GM06990 (cell line): ENCODE measurements at regions not wholly inside any gene's neighbourhood (a gene's known extent, or its start where the extent isn't known, plus 50 kb on each side); places are given as distances from the start of the nearest gene placed in this dataset.
"Not testable (repeated sequence)": the region's sequence is repeated elsewhere in the genome, so short reads cannot be mapped to it uniquely, and the experiment has no call there.

Experiments
- DNase-seq: peaks from one replicate; pipeline ENCODE4 v3.0.0-alpha.2; 2011; ENCODE audit not compliant: insufficient read length; ENCODE audit errors: extremely low read depth
- H3K27me3 ChIP-seq: replicated peaks from 2 replicates; pipeline ENCODE4 v1.6.0; 2011; ENCODE audit warnings: low read length; ENCODE audit not compliant: control insufficient read depth, insufficient read depth
- H3K36me3 ChIP-seq: 2 replicates; pipeline ENCODE4 v1.5.1; 2011; ENCODE audit warnings: low read length; ENCODE audit not compliant: control insufficient read depth, insufficient read depth
- H3K4me3 ChIP-seq: replicated peaks from 2 replicates; pipeline ENCODE4 v1.5.1; 2011; ENCODE audit warnings: low read depth, mild to moderate bottlenecking, control low read depth, low read length
- CTCF ChIP-seq: IDR thresholded peaks from 2 replicates; pipeline ENCODE4 v1.5.1; 2011; ENCODE audit warnings: low read length, control low read depth, mild to moderate bottlenecking, inconsistent platforms; ENCODE audit not compliant: insufficient read depth, poor library complexity, severe bottlenecking

GRCh38 chr10:9045311-9045710 is 990.8 kb downstream of the GATA3 start:
- H3K36me3 ChIP-seq, result no peaks in the 10 kb centered on the region
- H3K27me3 ChIP-seq, result no peaks in the 10 kb centered on the region
- DNase-seq, result no peak
- no peak for TF ChIP-seq CTCF
- H3K4me3 ChIP-seq, result no peak overlapping the region

GRCh38 chr10:9051328-9051974 is 997.0 kb downstream of the GATA3 start:
- no peak for DNase-seq
- no peak overlapping the region for H3K4me3 ChIP-seq
- H3K36me3 ChIP-seq, result no peaks in the 10 kb centered on the region
- TF ChIP-seq CTCF, result no peak
- H3K27me3 ChIP-seq, result no peaks in the 10 kb centered on the region

- Histone ChIP-seq H3K36me3 (no peaks in the 10 kb centered on the region), H3K4me3 (no peak overlapping the region), H3K27me3 (no peaks in the 10 kb centered on the region)
- TF ChIP-seq CTCF, result no peak
- DNase-seq, result no peak
These were observed 998.3 kb downstream of the GATA3 start for GRCh38 chr10:9052767-9053166.

GRCh38 chr10:9056521-9056920 is 1002.0 kb downstream of the GATA3 start:
- DNase-seq, result no peak
- Histone ChIP-seq H3K4me3 (no peak overlapping the region), H3K27me3 (no peaks in the 10 kb centered on the region), H3K36me3 (no peaks in the 10 kb centered on the region)
- no peak for TF ChIP-seq CTCF

GRCh38 chr10:9057293-9057692 is 1002.8 kb downstream of the GATA3 start:
- H3K36me3 ChIP-seq, H3K4me3 ChIP-seq, H3K27me3 ChIP-seq, DNase-seq: not testable (repeated sequence)

- Histone ChIP-seq H3K4me3 (no peak overlapping the region), H3K27me3 (no peaks in the 10 kb centered on the region), H3K36me3 (no peaks in the 10 kb centered on the region)
- no peak for TF ChIP-seq CTCF
- no peak for DNase-seq
These were observed 1005.8 kb downstream of the GATA3 start for GRCh38 chr10:9060314-9060713.
